22Rv1 (cell line): ENCODE measurements at regions not wholly inside any gene's neighbourhood (a gene's known extent, or its start where the extent isn't known, plus 50 kb on each side); places are given as distances from the start of the nearest gene placed in this dataset.

Experiments
- H3K27ac ChIP-seq: fragments of 450-650 bp; 2 replicates; pipeline ENCODE4 v1.5.1; 2017
- ZFX ChIP-seq: fragments of 450-650 bp; IDR thresholded peaks from 2 replicates; pipeline ENCODE4 v1.6.1; 2017; ENCODE audit warnings: antibody characterized with exemption, borderline replicate concordance
- TF ChIP-seq, protein P1 (sequence below): fragments of 450-650 bp; IDR thresholded peaks from 2 replicates; pipeline ENCODE4 v1.5.1; 2017; ENCODE audit warnings: mild to moderate bottlenecking

DNA sequence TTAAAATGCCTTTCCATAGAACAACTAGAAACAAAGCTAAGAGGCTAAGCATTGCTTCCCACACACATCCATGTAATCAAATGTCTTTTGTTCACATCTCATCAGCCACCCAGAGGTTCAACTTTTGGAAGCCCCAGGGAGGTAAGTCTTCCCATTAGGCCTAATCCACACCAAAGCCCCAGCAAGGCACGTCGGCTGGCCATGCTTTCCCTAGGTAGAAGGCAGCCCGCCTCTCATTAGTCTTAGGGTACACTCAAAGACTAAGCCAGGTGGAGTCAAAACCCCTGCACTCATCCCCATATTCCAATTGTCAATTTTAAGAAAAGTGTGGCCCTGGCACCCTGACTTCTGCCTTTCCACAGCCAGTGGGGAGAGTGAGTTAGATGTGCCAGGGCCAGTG, 87.9 kb downstream of the ATPSCKMT start:
- TF ChIP-seq, protein P1, sequence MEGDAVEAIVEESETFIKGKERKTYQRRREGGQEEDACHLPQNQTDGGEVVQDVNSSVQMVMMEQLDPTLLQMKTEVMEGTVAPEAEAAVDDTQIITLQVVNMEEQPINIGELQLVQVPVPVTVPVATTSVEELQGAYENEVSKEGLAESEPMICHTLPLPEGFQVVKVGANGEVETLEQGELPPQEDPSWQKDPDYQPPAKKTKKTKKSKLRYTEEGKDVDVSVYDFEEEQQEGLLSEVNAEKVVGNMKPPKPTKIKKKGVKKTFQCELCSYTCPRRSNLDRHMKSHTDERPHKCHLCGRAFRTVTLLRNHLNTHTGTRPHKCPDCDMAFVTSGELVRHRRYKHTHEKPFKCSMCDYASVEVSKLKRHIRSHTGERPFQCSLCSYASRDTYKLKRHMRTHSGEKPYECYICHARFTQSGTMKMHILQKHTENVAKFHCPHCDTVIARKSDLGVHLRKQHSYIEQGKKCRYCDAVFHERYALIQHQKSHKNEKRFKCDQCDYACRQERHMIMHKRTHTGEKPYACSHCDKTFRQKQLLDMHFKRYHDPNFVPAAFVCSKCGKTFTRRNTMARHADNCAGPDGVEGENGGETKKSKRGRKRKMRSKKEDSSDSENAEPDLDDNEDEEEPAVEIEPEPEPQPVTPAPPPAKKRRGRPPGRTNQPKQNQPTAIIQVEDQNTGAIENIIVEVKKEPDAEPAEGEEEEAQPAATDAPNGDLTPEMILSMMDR: no peak
- no peak for TF ChIP-seq ZFX
- no peak overlapping the region for H3K27ac ChIP-seq

GRCh38 chr5:10160241-10160640, 89.4 kb downstream of the ATPSCKMT start:
- H3K27ac ChIP-seq: no peak overlapping the region
- TF ChIP-seq, protein P1: no peak
- no peak for TF ChIP-seq ZFX

GRCh38 chr5:10158886-10159285, 90.8 kb downstream of the ATPSCKMT start:
- TF ChIP-seq ZFX: no peak
- TF ChIP-seq, protein P1: no peak
- no peak overlapping the region for H3K27ac ChIP-seq

- H3K27ac ChIP-seq: no peak overlapping the region
- TF ChIP-seq, protein P1: no peak
- TF ChIP-seq ZFX: no peak
These were observed 92.5 kb downstream of the ATPSCKMT start for GRCh38 chr5:10157085-10157669.

GRCh38 chr5:10155897-10156667, 93.6 kb downstream of the ATPSCKMT start:
- TF ChIP-seq, protein P1: no peak
- no peak for TF ChIP-seq ZFX
- no peak overlapping the region for H3K27ac ChIP-seq

DNA sequence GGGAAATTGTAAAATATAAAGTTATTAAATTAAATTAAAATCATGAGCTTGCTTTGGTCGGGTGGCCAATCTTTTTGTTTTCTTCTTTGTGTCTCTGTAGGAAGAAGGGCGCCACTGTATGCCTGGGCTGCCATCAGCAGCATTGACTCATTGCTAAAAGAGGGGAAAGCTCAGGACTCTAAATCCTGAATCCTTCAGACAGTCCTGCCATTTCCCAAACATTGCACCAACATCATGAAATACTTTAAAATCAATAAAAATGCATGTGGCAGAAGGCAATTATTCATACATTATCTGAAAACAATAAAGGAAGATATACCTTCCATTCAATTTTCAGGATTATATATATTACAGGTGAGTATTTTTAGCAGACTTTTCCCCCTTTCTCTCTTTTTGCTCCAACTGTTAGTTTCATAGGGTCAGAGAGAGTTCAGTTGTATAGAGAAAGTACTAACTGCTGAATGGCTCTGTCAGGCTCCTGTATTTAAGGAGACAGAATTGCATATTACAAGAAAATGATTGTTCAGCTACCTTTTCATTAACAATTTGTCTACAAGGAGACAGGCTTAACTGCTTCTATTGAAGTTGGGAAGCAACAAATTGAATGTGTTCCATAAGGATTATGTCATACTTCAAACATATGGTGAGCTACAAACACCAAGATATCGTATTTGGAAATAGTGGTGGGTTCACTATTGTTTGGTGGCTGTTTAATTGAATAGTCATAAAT, 95.7 kb downstream of the ATPSCKMT start:
- no peak for TF ChIP-seq ZFX
- TF ChIP-seq, protein P1: no peak
- no peak overlapping the region for H3K27ac ChIP-seq

DNA sequence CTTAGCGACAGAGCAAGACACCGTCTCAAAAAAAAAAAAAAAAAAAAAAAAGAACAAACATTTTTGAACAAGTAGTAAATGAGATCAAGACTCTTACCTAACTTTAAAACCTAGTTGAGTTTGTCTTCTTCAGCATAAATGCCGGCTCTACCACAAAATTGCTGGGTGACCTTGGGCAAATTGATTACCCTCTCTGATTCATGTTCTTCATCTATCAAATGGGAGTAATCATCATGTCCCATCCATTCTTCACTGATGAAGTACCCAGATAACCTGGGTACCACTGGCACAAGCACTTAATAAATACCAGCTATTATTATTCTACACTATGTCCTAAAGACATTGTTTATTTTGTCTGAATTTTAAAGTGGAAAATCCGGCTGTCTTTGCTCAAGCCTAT, 96.3 kb downstream of the ATPSCKMT start:
- no peak overlapping the region for H3K27ac ChIP-seq
- TF ChIP-seq, protein P1: no peak
- no peak for TF ChIP-seq ZFX
